NCI-H2107 treated with DMSO at 0.1 percent for 48 hours (cell line): ENCODE measurements at regions not wholly inside any gene's neighbourhood (a gene's known extent, or its start where the extent isn't known, plus 50 kb on each side); places are given as distances from the start of the nearest gene placed in this dataset.
"Not testable (repeated sequence)": the region's sequence is repeated elsewhere in the genome, so short reads cannot be mapped to it uniquely, and the experiment has no call there.

Source experiments
- DNase-seq: peaks from one replicate; lab custom pipeline; 2025; ENCODE audit not compliant: unreplicated experiment; lab: John Stamatoyannopoulos, UW

- no peak for DNase-seq
These were observed 89.1 kb upstream of the SLC30A5 start for GRCh38 chr5:69004676-69005075.

DNA sequence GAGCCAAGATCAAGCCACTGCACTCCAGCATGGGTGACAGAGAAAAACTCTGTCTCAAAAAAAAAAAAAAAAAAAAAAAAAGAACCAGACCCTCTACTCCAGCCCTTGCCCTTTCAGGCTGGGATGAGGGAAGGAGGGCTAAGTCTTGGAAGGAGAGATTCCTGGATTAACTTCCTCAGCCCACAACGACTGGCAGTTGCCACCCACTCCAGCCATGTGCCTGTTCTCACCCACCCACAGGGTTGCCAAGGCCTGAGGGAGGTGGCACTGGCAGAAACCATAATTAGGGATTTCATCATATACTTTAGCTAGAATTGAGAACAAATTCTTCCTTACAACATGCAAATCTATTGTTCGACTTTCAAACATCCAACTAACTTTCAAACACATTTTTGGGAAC is 87.8 kb upstream of the SLC30A5 start:
- DNase-seq, result no peak

DNA sequence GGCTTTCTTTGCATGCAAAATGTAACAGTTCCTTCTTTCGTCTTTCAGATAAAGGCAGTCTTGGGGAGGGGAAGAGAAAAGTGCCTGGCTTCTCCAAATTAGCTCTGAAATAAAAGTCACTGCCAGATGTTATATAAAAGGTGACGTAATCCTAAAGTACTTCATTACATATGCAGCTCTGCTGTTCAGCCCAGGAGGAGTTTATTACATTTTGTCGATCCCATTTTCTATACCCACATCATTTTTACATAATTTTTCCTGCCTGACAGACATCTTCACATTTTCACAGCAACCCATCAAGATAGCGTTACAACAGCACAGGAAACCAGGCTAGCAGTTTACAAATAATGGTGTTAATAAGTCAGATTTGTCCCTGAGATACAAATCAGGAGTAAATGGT is 86.7 kb upstream of the SLC30A5 start:
- peak; percentile 2 for DNase-seq

DNA sequence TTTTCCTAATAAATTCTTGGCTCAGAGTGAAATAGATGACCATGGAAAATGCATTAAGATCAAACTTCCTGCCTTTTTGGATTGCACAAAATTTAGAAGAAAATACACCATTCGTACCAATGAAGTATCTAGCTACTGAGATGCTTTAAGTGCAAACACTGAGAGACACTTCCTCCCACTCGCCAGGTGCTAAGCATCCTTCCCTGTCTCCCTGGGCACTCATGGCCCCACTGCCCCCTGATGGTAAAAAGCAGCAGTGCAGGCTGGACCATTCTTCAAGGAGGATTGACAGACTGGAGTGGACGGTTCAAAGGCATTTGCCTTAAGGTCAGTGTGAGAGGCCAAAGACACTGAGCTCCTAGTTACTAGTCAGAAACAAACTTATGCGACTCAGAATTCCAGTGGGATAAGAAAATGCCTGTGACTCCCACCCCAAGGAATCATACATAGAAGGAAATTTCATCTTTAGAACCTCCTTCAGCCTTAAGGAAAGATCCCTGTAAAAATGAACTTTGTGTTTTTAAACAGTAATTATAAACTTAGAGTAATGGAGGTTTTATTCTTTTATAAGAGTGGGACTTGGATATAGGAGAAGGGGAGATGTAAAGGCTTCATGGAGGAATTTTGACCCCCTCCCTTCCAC is 86.0 kb upstream of the SLC30A5 start:
- DNase-seq, result peak; percentile 41

DNA sequence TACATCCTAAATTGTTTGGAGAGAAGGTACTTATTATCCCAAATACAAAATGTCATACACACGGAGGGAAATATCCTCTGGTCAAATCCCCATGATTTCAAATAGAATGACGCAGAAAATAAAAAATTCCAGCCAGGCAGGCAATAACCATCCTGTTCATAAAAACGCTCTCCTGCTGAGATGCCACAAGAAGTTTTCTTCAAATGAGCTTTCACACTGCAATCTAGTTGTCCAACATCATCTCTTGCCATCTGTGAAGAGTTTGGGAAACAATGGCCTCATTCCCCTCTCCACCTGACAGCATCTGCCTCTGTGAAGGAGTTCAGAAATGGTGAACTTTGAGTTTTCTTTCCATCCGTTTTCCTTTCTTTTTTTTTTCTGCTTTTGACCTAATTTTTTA is 83.3 kb upstream of the SLC30A5 start:
- DNase-seq, result no peak

DNA sequence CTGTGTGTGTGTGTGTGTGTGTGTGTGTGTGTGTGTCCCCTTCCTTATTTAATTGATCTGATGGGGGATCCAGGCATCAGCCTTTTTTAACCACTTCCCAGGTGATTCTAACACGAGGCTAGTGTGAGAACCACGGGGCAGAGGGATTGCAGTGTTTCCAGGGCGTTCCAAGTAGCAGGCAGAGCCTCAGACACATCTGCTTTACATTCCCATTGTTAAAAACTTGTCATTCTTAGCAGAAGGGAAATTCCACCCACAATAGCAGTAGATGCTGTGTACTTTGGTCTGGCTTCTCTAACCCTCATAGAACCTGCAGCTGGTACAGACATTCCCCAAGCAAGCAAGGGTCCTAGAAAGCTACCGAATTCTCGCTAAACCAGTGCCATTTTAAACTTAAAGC is 81.9 kb upstream of the SLC30A5 start:
- no peak for DNase-seq

DNA sequence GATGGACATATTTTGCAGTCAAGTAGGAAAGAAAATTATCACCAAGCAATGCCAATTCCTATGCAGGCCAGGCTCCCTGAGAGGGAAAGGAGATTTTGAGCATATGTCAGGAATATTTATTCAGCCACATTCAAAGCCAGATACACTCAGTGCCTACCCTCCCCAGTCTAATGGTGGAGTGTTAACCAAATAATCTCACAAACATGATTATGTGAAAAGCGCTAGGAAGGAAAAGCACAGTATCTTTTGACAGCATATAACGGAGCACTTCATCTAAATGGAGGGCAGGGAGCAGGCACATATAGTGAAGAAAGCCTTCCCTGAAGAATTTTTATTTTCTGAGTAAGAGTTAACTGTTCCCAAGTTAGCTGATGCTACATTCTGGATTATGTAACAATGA is 80.3 kb upstream of the SLC30A5 start:
- peak; percentile 13 for DNase-seq

DNA sequence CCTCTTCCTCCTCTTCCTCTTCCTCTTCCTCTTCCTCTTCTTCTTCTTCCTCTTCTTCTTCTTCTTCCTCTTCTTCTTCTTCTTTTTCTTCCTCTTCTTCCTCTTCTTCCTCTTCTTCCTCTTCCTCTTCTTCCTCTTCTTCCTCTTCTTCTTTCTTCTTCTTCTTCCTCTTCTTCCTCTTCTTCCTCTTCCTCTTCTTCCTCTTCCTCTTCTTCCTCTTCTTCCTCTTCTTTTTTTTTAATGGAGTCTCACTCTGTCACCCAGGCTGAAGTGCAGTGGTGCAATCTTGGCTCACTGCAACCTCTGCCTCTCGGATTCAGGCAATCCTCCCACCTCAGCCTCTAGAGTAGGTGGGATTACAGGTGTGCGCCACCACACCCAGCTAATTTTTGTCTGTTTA is 79.8 kb upstream of the SLC30A5 start:
- DNase-seq, result not testable (repeated sequence)

- no peak for DNase-seq
These were observed 74.0 kb upstream of the SLC30A5 start for GRCh38 chr5:69019668-69020375.

GRCh38 chr5:69024241-69024651 is 69.6 kb upstream of the SLC30A5 start:
- peak; percentile 3 for DNase-seq

GRCh38 chr5:69029292-69029691 is 64.5 kb upstream of the SLC30A5 start:
- DNase-seq, result no peak

- DNase-seq, result peak; percentile 6
These were observed 63.3 kb upstream of the SLC30A5 start for GRCh38 chr5:69030358-69031062.

GRCh38 chr5:69032009-69032408 is 61.8 kb upstream of the SLC30A5 start:
- DNase-seq, result no peak

- no peak for DNase-seq
These were observed 60.1 kb upstream of the SLC30A5 start for GRCh38 chr5:69033690-69034089.

DNA sequence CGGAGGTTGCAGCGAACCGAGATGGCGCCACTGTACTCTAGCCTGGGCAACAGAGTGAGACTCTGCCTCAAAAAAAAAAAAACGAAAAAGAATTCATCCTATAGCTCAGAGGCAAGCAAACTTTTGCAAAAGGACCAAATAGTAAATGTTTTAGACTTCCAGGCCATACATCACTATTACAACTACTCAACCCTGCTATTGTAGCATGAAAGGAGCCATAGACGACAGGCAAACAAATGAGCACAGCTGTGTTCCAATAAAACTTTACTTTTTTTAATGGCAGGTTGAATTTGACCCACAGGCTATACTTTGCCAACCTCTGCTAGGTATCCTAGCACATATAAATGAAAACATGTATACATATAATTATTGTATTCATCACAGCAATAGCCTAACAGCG is 58.9 kb upstream of the SLC30A5 start:
- DNase-seq, result no peak

GRCh38 chr5:69035665-69036064 is 58.1 kb upstream of the SLC30A5 start:
- no peak for DNase-seq

DNA sequence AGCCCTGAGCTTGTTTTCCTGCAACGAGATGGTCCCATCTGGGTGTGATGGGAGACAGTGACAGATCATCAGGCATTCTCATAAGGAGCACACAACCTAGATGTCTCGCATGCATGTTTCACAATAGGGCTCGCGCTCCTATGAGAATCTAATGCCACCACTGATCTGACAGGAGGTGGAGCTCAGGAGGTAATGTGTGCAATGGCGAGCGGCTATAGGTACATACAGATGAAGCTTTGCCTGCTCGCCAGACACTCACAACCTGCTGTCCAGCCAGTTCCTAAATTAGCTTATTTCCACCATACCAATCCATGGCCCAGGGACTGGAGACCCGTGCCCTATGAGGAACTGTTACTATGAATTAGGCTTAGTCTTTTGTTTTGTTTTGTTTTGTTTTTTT is 55.3 kb upstream of the SLC30A5 start:
- DNase-seq, result no peak

- no peak for DNase-seq
These were observed 54.0 kb upstream of the SLC30A5 start for GRCh38 chr5:69039829-69040228.

DNA sequence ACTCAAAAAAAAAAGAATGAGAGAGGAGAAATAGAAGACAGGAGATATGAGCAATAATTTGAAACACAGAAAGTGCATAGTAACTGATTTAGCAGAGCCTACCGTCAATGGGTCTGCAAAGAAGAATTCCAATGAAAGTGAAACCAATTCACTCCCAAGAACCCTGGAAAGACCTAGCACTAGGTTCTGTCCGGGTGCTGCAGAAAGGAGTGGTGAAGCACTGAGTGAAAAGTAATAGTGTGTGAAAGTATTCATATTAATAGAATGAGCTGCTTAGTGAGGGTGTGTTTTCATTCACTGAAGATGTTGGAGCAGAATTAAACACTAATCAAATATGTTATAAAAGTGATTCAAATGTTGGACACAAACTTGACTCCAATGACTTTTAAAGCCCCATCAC is 51.3 kb upstream of the SLC30A5 start:
- no peak for DNase-seq

DNA sequence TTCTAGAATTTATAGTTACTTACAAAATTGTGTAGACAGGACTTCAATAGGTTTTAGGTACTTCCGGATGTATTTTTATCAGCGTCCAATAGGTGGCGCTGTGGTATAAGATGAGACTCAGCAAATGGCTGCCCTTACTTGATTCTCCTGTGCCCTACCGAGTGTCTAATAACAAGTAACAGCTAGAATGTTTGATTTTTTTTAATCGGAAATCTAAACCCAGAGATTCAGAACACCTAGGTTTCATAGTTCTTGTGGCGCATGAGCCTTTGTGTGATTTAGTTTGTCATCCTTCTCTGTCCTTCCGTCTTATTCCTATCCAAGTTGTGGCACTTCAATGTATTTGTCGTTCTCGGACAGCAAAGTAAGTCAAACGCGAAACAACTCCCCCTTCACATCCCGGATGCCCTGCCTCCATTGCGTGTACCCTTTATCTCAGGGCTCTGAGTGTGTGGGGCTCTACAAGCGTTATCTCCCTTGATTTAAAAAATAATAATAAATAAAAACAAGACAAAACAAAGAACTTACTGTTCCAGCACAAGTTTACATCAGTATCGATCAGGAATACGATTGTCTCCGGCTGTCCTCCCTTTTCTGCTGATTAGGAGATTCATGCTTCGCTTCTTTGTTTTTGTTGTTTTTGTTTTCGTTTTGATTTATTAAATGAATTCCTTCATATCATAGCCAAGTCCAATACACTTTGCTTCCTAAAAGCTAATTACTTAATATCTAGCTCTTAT is 50.7 kb upstream of the SLC30A5 start:
- DNase-seq, result peak; percentile 86

DNA sequence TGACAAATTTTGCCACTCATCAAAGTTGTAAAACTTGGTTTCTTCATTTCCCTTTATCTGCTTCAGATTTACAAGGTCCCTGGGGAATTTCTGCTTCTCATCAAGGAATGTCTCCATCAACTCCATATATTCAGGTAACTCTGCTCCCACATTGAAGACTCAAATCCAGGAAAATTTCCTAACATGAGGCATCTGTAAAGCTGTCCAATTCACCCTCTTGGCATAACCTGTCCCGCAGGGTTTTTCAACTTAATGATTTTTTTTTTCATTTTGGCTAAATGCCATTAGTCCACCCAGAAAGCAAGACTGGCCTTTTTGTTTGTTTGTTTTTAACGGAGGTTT is 50.2 kb upstream of the SLC30A5 start:
- DNase-seq, result peak; percentile 32
